GM23248 (cell line): ENCODE measurements at regions not wholly inside any gene's neighbourhood (a gene's known extent, or its start where the extent isn't known, plus 50 kb on each side); places are given as distances from the start of the nearest gene placed in this dataset.

Experiments used
- EZH2 ChIP-seq: fragments of 200-600 bp; sonication (generic); IDR thresholded peaks from 2 replicates; pipeline ENCODE4 v1.6.1; 2018; ENCODE audit warnings: antibody characterized with exemption, mild to moderate bottlenecking; ENCODE audit not compliant: insufficient read depth, poor library complexity, severe bottlenecking
- EZH2phosphoT487 ChIP-seq: fragments of 200-600 bp; sonication (generic); IDR thresholded peaks from 2 replicates; pipeline ENCODE4 v1.6.1; 2018; ENCODE audit warnings: antibody characterized with exemption, moderate library complexity, mild to moderate bottlenecking, low read depth; ENCODE audit not compliant: insufficient read depth

- TF ChIP-seq EZH2, result no peak
- no peak for TF ChIP-seq EZH2phosphoT487
Observed at GRCh38 chr14:104473244-104473565, 106.4 kb upstream of the C14orf180 start.
